LoVo (cell line): ENCODE measurements at regions not wholly inside any gene's neighbourhood (a gene's known extent, or its start where the extent isn't known, plus 50 kb on each side); places are given as distances from the start of the nearest gene placed in this dataset.

Experiments used
- DNase-seq: peaks from one replicate; pipeline ENCODE4 v3.0.0-alpha.2; 2016; ENCODE audit warnings: low spot score

GRCh38 chr11:119793335-119793984 lies 64.5 kb upstream of the NECTIN1 start:
- no peak for DNase-seq

- no peak for DNase-seq
Measured at GRCh38 chr11:119791701-119792151, 62.7 kb upstream of the NECTIN1 start.

DNA sequence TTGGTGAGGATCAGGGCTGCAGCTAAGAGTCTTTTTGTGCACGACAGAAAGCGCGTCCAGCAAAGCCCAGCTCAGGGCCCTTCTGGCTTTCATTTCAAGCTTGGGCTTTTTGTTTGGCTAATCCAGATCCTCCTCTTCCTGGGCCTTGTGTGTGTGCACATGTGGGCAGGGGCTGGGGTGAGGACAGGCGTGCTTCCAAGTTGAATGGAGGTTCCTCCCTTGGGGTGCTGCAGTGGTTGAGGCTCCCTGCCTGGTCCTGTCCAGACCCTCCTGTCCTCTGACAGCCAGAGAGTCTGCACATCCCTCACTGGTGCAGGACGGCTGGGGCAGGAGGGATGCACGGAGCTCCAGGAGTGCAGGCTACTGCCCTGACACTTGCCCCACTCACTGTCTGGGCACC lies 62.0 kb upstream of the NECTIN1 start:
- no peak for DNase-seq

GRCh38 chr11:119790476-119790875 lies 61.5 kb upstream of the NECTIN1 start:
- DNase-seq = no peak

DNA sequence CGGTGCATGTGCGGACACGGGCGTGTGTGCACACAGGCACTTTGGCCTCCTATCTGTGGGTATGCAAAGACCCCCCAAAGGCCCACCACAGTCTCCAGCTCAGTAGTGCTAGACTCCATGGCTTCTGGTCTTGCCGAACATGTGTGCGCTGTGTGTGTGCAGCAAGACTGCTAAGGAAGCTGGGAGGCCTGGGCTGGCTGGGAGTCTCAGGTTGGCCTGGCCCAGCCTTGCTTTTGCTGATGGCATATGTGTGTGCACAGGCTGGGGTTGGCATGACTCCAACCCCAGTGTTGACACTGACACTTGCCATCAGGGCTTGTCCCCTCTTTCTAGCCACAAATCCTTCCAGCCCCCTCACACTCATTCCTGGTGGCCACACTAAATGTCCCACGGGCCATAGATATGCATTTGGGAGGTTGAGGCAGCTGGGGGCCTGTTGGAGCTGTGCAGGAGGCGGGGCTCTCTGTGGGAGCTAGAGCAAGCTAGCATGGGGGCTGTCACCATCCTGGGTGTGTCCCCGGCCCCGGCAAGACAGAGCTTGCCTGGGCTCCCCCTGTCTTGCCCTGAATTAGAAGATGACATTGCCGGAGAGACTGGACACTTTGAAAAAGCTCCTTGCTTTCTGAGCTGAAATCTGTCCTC lies 60.9 kb upstream of the NECTIN1 start:
- no peak for DNase-seq

- no peak for DNase-seq
Measured at GRCh38 chr11:119788911-119789560, 60.0 kb upstream of the NECTIN1 start.

- DNase-seq = no peak
Measured at GRCh38 chr11:119788096-119788883, 59.3 kb upstream of the NECTIN1 start.

- no peak for DNase-seq
Measured at GRCh38 chr11:119787074-119787461, 58.1 kb upstream of the NECTIN1 start.

DNA sequence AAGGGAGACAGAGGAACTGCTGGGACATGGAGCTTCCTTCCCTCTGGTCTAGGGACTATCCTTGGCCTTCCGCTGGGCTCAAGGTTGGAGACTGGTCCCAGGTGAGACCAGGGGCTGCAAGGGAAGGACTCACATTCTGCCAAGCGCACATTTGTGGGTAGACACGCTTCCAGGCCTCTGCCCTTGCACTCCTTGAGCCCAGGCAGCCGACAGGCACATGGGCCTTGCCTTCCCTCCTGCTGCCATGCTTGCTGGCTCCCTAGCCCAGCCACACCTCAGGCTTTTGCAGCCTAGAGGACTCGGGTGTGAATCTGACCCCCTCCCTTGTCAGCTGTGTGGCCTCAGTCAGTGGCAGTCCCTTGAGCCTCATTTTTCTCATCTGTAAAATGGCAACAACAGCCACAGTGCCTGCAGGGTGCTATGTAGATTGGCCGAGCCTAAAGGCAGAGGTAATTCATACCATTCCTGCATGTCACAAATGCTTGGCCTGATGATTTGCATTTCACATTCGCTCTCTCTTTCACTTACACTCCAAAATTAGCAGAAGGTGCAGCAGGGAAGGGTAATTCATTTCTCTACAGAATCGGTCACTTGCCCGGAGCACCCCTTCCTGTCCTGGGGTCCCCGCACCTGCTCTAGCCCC lies 57.6 kb upstream of the NECTIN1 start:
- no peak for DNase-seq

DNA sequence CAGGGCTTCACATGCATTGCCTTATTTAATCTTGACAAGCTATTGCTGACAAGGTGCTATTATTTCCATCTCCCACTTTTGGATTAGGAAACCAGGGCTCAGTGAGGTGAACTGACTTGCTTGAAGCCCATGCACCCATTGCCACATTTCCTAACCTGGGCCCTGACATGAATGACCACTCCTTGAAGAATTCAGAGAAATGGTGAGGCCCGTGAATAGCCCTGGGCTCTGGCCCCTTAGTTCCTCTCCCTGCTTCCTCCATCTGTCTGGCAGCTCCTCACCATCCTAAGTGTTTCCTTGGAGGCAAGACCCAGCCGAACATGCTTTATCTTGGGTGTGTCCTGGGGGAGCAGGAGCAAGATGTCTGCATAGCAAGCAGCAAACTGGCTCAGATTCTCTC lies 56.1 kb upstream of the NECTIN1 start:
- DNase-seq = no peak

GRCh38 chr11:119784421-119784820 lies 55.4 kb upstream of the NECTIN1 start:
- no peak for DNase-seq

GRCh38 chr11:119783466-119784400 lies 54.7 kb upstream of the NECTIN1 start:
- peak; percentile 17 for DNase-seq

GRCh38 chr11:119782739-119783072 lies 53.7 kb upstream of the NECTIN1 start:
- DNase-seq = no peak

- DNase-seq = no peak
Measured at GRCh38 chr11:119782006-119782738, 53.2 kb upstream of the NECTIN1 start.

DNA sequence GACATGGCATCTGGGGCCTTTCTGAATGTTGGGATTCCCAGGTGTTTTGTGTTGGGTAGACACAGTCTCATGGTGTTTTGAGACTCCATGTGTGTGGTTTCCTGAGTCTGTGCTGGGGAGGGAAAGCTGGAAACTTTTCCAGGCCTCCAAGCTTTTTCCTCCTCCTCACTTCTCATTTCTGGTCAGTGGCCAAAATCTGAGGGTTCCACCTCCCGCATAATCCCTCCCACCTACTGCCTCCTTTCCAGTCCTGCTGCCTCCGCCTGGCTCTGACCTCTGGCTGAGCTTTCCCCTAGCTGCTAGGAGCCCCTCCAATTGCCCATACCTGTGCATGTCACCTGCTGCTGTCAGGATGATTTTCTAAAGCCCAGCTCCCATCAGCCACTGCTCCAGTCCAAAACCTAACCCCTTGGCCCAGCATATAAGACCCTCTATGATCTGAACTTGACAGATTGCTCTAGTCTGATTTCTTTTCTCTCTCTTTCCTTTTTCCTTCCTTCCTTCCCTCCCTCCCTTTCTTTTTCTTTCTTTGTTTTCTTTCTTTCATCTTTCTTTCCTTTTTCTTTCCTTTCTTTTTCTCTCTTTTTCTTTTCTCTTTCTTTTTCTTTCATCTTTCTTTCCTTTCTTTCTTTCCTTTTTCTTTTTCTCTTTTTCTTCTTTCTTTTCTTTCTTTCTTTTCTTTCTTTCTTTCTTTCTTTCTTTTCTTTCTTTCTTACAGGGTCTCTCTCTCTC lies 51.4 kb upstream of the NECTIN1 start:
- DNase-seq = no peak

DNA sequence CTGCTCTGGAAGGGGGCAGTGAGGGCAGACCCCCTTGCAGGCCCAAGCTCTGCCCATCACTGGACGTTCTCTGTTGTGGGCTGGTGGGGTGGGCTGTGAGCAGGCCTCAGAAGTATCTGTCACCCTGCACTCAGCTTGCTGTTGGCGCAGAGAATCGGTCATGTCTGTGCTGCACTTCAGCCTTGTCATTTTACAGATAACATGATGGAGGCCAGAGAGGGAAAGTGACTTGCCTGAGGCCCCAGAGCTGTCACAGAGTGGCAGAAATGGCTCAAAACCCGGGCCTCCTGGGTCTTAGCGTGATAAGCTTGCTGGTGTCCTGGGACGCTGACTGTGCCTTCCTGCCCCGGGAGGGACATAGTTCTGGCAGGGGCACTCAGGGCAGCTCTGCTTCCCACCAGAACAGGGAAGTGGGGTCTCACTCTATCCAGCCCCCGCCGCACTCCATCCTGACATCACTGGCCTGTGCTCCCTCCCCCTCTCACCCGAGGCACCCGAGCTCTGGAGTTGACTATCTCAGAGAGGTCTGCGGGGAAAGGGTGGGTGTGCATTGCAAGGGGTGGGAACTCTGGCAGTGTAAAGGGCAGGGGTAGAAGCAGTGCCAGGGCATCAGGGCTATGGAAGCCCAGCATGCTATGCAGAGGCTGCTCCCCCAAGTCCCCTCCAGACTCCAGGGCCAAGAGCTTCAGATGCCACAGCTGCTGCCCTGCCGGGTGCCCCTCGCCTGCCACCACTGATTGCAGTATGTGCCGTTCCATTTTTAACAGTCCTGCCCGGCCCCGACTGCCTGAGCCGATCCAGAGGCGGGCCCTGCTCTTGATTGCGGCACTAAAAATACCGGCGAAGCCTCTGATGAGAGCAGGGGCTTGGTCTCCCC lies 50.4 kb upstream of the NECTIN1 start:
- DNase-seq = no peak
